Kidney (tissue), 13 donors: ENCODE measurements at regions not wholly inside any gene's neighbourhood (a gene's known extent, or its start where the extent isn't known, plus 50 kb on each side); places are given as distances from the start of the nearest gene placed in this dataset.

Source experiments
- DNase-seq, 5 donors: peaks; one replicate each; pipeline ENCODE4 v3.0.0-alpha.2; 2013 to 2020
- FAIRE-seq: peaks from 2 replicates; lab custom pipeline; 2012; peaks lifted over from hg19 to GRCh38; lab: Jason Lieb, UNC
- H3K27ac ChIP-seq, 2 donors: one replicate each; pipeline ENCODE4 v1.7.0; 2013; ENCODE audit warnings: low read depth in 2 of 2, low read length in 2 of 2, inconsistent platforms in 1 of 2
- H3K27me3 ChIP-seq: one replicate; pipeline ENCODE4 v1.7.1; 2013; ENCODE audit warnings: low read length, inconsistent platforms; ENCODE audit not compliant: control insufficient read depth, insufficient read depth
- H3K36me3 ChIP-seq, 3 donors: one replicate each; pipeline versions ENCODE4 v1.7.0 to v1.7.1; 2013; ENCODE audit warnings: low read length in 3 of 3, control low read depth in 1 of 3, inconsistent platforms in 1 of 3; ENCODE audit not compliant: insufficient read depth in 3 of 3, control insufficient read depth in 2 of 3
- H3K4me1 ChIP-seq, 3 donors: one replicate each; pipeline versions ENCODE4 v1.7.0 to v1.7.1; 2013; ENCODE audit warnings: low read length in 3 of 3, inconsistent platforms in 1 of 3, low read depth in 1 of 3; ENCODE audit not compliant: control insufficient read depth in 2 of 3, insufficient read depth in 2 of 3
- H3K4me3 ChIP-seq, 3 donors: one replicate each; pipeline versions ENCODE4 v1.7.0 to v1.8.1; 2013; ENCODE audit warnings: low read length in 3 of 3, control low read depth in 1 of 3, inconsistent platforms in 1 of 3
- H3K9ac ChIP-seq, 3 donors: one replicate each; pipeline versions ENCODE4 v1.7.0 to v1.7.1; 2013; ENCODE audit warnings: low read length in 3 of 3, control low read depth in 1 of 3, inconsistent platforms in 1 of 3
- H3K9me3 ChIP-seq, 3 donors: one replicate each; pipeline versions ENCODE4 v1.7.0 to v1.7.1; 2013; ENCODE audit warnings: low read length in 3 of 3, control low read depth in 1 of 3, inconsistent platforms in 1 of 3; ENCODE audit not compliant: control insufficient read depth in 2 of 3, insufficient read depth in 1 of 3
- CTCF ChIP-seq: IDR thresholded peaks from 3 replicates; pipeline ENCODE4 v1.5.1; 2012; ENCODE audit warnings: mild to moderate bottlenecking, moderate library complexity, borderline replicate concordance; ENCODE audit not compliant: insufficient read depth; ENCODE audit errors: extremely low read depth
- intact Hi-C: fragments of 100-400 bp; cut with DNase I; formaldehyde crosslinking; loops from one replicate; pipeline ENCODE4 v1.11.1; 2022
- donor health status: control.
- donor health status: control.
- donor health status: control.
- donor health status: control.
- donor health status: control.
- donor health status: DM: yes; HTN: yes; CAD: no.
- donor health status: Normal renal cell carcinoma (clear cell type).

GRCh38 chr6:137369136-137369535 is 125.1 kb downstream of the OLIG3 start:
- FAIRE-seq = no peak
- intact Hi-C loops = no loop called here
- H3K27me3 ChIP-seq = no peaks in the 10 kb centered on the region

GRCh38 chr6:137365707-137366437 is 128.3 kb downstream of the OLIG3 start:
- intact Hi-C loops = no loop called here
- H3K4me1 ChIP-seq = no peaks in the 10 kb centered on the region
- no peak for DNase-seq

More at GRCh38 chr6:137369136-137369535, 125.1 kb downstream of the OLIG3 start:
- Histone ChIP-seq H3K9ac (no peak overlapping the region), H3K4me1 (no peaks in the 10 kb centered on the region), H3K4me3 (no peak overlapping the region), H3K9me3 (no peaks in the 10 kb centered on the region), H3K27ac (no peak overlapping the region), H3K36me3 (no peaks in the 10 kb centered on the region)
- TF ChIP-seq CTCF = no peak
- DNase-seq = no peak

GRCh38 chr6:137363805-137364138 is 130.4 kb downstream of the OLIG3 start:
- intact Hi-C loops = no loop called here
- no peak overlapping the region for H3K4me3 ChIP-seq
- H3K9ac ChIP-seq = no peak overlapping the region
- H3K27ac ChIP-seq = no peak overlapping the region
- FAIRE-seq = no peak
- H3K9me3 ChIP-seq = no peaks in the 10 kb centered on the region
- H3K27me3 ChIP-seq = no peaks in the 10 kb centered on the region
- no peak for TF ChIP-seq CTCF
- H3K36me3 ChIP-seq = no peaks in the 10 kb centered on the region
- no peaks in the 10 kb centered on the region for H3K4me1 ChIP-seq
- no peak for DNase-seq

More at GRCh38 chr6:137365707-137366437, 128.3 kb downstream of the OLIG3 start:
- no peaks in the 10 kb centered on the region for H3K36me3 ChIP-seq
- H3K4me3 ChIP-seq = no peak overlapping the region
- no peak for FAIRE-seq
- no peak overlapping the region for H3K27ac ChIP-seq
- H3K9ac ChIP-seq = no peak overlapping the region
- no peaks in the 10 kb centered on the region for H3K9me3 ChIP-seq
- no peak for TF ChIP-seq CTCF
- no peaks in the 10 kb centered on the region for H3K27me3 ChIP-seq
